GM12892 (cell line): ENCODE measurements at regions not wholly inside any gene's neighbourhood (a gene's known extent, or its start where the extent isn't known, plus 50 kb on each side); places are given as distances from the start of the nearest gene placed in this dataset.
"Not testable (repeated sequence)": the region's sequence is repeated elsewhere in the genome, so short reads cannot be mapped to it uniquely, and the experiment has no call there.

Source experiments
- DNase-seq: peaks from one replicate; pipeline ENCODE4 v3.0.0; 2011; ENCODE audit not compliant: insufficient read length
- FAIRE-seq: peaks from 2 replicates; lab custom pipeline; 2011; peaks lifted over from hg19 to GRCh38; lab: Jason Lieb, UNC
- POLR2A ChIP-seq: IDR thresholded peaks from 2 replicates; pipeline ENCODE4 v1.6.1; 2011; ENCODE audit warnings: low read depth, low read length, control low read depth
- POLR2AphosphoS5 ChIP-seq: IDR thresholded peaks from 2 replicates; pipeline ENCODE4 v1.6.1; 2011; ENCODE audit warnings: low read depth, low read length, control low read depth
- TAF1 ChIP-seq: IDR thresholded peaks from 2 replicates; pipeline ENCODE4 v1.6.1; 2011; ENCODE audit warnings: low read depth, mild to moderate bottlenecking, control low read depth, low read length, borderline replicate concordance

- TF ChIP-seq POLR2AphosphoS5 (no peak), POLR2A (no peak), TAF1 (no peak)
- FAIRE-seq: no peak
- no peak for DNase-seq
Measured at GRCh38 chr4:174023641-174024040, 259.8 kb downstream of the FBXO8 start.

GRCh38 chr4:174018236-174018635, 265.2 kb downstream of the FBXO8 start:
- FAIRE-seq: no peak

GRCh38 chr4:174016251-174016650, 267.2 kb downstream of the FBXO8 start:
- DNase-seq (no peak), FAIRE-seq (no peak)
- TF ChIP-seq POLR2AphosphoS5 (no peak), POLR2A (no peak), TAF1 (no peak)

More at GRCh38 chr4:174018236-174018635, 265.2 kb downstream of the FBXO8 start:
- no peak for DNase-seq
- TF ChIP-seq POLR2AphosphoS5 (no peak), POLR2A (no peak), TAF1 (no peak)

- DNase-seq (no peak), FAIRE-seq (no peak)
- no peak for TF ChIP-seq POLR2AphosphoS5
- TF ChIP-seq TAF1: no peak
- TF ChIP-seq POLR2A: no peak
Measured at GRCh38 chr4:174012886-174013259, 270.6 kb downstream of the FBXO8 start.

- DNase-seq: no peak
- TF ChIP-seq POLR2AphosphoS5 (no peak), TAF1 (no peak), POLR2A (no peak)
- no peak for FAIRE-seq
Measured at GRCh38 chr4:174012135-174012885, 271.2 kb downstream of the FBXO8 start.

GRCh38 chr4:174010547-174010946, 272.9 kb downstream of the FBXO8 start:
- TF ChIP-seq TAF1 (no peak), POLR2A (no peak), POLR2AphosphoS5 (no peak)
- DNase-seq (no peak), FAIRE-seq (no peak)

GRCh38 chr4:174009686-174010451, 273.6 kb downstream of the FBXO8 start:
- TF ChIP-seq POLR2AphosphoS5 (no peak), POLR2A (no peak), TAF1 (no peak)

GRCh38 chr4:174005422-174005821, 278.0 kb downstream of the FBXO8 start:
- FAIRE-seq (no peak), DNase-seq (no peak)
- no peak for TF ChIP-seq POLR2AphosphoS5
- no peak for TF ChIP-seq POLR2A
- no peak for TF ChIP-seq TAF1

More at GRCh38 chr4:174009686-174010451, 273.6 kb downstream of the FBXO8 start:
- DNase-seq (no peak), FAIRE-seq (no peak)

GRCh38 chr4:173998471-173999144, 284.9 kb downstream of the FBXO8 start:
- TF ChIP-seq POLR2AphosphoS5 (no peak), TAF1 (no peak), POLR2A (no peak)

GRCh38 chr4:173995779-173996178, 287.7 kb downstream of the FBXO8 start:
- not testable (repeated sequence) for DNase-seq, FAIRE-seq

More at GRCh38 chr4:173998471-173999144, 284.9 kb downstream of the FBXO8 start:
- FAIRE-seq: no peak
- DNase-seq: no peak

- DNase-seq: no peak
- TF ChIP-seq POLR2A (no peak), TAF1 (no peak), POLR2AphosphoS5 (no peak)
- FAIRE-seq: no peak
Measured at GRCh38 chr4:173991814-173992213, 291.7 kb downstream of the FBXO8 start.
